8988T (cell line): ENCODE measurements at regions not wholly inside any gene's neighbourhood (a gene's known extent, or its start where the extent isn't known, plus 50 kb on each side); places are given as distances from the start of the nearest gene placed in this dataset.
"Not testable (repeated sequence)": the region's sequence is repeated elsewhere in the genome, so short reads cannot be mapped to it uniquely, and the experiment has no call there.

ENCODE experiments used
- DNase-seq: peaks from one replicate; pipeline ENCODE4 v3.0.0; 2011

DNA sequence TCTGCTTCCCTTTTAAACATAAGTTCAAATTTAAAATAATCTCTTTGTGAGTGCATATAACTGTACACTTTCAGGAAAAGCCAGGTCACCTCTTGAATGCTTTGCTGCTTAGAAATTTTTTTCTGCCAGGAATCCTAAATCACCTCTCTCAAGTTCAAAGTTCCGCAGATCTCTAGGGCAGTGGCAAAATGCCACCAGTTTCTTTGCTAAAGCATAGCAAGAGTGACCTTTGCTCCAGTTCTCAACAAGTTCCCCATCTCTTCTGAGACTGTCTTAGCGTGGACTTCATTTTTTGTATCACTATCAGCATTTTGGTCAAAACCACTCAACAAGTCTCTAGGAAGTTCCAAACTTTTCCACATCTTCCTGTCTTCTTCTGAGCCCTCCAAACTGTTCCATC lies 249.7 kb upstream of the COPS8 start:
- DNase-seq: not testable (repeated sequence)

GRCh38 chr2:236840215-236840614 lies 245.5 kb upstream of the COPS8 start:
- no peak for DNase-seq

- no peak for DNase-seq
Measured at GRCh38 chr2:236840857-236841256, 244.8 kb upstream of the COPS8 start.

DNA sequence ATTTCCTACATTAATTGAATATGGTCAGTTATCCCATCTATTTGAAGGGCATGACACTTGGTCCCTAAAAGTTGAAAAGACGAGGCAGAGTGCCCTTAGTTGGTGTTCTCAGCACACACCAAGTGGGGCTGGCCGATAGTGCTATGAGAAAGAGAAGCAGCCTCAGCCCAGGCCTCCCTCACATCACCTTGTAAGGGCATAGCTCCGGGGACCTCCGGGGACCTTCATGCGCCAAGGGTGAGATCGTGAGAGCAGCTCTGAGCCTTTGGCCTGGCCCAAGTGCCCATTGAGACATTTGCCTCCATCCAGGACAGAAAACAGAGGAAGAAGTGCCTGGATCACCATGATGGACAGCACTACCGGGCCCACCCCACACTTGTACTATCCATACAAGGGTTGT lies 244.3 kb upstream of the COPS8 start:
- no peak for DNase-seq

DNA sequence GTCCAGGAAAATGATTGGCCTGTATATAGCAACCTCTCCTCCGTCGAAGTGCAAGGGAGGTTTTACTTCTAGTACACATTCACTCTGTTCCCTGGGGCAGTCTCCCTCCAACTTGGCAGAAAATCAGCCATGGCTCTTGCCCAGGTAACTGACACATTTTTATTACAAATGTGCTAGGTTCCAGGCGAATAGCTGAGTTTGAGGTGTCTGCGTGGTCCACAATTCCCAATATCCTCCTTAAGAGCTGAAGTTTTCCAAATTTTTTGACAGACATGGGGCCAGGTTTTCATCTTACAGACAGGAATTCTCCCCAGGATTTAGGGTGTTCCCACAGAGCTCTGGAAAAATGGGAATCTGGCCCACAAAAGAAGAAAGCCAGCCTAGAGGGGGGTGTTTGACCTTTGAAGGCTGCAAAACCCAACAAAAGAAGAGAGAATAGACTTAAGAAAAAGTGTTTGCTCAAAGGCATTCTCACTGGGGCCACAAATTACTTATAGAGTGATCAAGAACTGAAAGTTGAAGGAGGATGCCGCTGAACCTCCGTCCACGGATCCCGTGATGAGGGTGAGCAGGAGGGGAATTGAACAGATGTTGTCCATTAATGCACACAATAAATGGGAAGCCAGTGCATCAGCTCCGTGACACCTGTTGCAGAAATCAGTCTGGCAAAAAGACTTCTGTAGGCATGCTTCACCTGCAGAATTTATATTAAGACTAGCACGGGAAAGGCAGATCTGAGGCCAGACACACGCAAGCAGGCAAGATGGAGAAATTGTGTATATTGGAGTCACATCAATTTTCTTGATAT lies 242.3 kb upstream of the COPS8 start:
- DNase-seq: no peak

DNA sequence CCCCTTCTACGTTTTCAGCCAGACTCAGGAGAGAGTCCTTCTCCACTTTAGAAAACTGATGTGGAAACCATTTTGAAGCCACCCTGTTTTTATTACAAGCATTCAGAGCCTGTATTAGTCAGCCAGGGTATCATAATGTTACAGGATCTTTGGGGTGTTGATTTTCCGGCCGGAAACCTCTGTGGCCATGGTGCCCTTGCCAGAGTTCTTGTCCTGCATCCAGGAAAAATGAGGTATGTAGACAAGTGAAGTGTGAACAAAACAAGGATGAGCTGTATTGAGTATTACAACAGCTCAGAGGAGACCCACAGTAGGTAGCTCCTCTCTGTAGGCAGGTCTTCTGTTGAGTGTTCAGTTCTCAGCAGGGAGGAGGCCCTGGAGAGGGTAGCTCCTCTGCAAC lies 241.0 kb upstream of the COPS8 start:
- no peak for DNase-seq

- DNase-seq: no peak
Measured at GRCh38 chr2:236847023-236847422, 238.7 kb upstream of the COPS8 start.

GRCh38 chr2:236847538-236848263 lies 238.0 kb upstream of the COPS8 start:
- DNase-seq: no peak

DNA sequence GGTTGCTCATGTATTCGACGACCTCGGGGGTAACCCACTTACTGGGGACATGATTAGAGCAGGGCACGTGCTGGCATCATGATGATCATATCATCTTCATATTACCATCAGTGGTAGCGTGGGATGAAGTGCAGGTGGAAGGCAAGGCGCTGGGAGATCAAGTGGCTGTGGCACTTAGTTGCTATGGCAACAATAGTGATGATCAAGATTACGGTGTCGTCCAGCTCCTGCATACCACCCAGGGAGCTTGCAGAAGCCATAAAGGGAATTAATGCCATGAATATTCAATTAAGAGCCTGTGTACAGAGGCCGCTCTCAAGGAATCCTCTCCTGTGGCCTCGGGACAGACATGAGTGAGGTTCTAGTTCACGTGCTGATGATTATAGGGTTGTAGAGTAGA lies 237.2 kb upstream of the COPS8 start:
- DNase-seq: no peak

GRCh38 chr2:236849508-236849907 lies 236.2 kb upstream of the COPS8 start:
- DNase-seq: no peak

GRCh38 chr2:236849940-236850339 lies 235.7 kb upstream of the COPS8 start:
- no peak for DNase-seq

DNA sequence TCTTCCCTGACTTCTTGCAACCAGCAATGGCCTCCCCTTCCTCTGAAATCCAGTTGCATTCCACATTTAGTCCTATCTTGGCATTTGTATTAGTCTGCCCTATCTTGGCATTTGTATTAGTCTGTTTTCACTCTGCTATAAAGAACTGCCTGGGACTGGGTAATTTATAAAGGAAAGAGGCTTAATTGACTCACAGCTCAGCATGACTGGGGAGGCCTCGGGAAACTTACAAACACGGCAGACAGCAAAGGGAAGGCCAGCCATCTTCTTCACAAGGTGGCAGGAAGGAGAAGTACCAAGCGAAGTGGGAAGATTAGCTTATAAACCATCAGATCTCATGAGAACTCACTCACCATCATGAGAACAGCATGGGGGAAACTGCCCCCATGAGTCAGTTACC lies 234.5 kb upstream of the COPS8 start:
- DNase-seq: no peak

DNA sequence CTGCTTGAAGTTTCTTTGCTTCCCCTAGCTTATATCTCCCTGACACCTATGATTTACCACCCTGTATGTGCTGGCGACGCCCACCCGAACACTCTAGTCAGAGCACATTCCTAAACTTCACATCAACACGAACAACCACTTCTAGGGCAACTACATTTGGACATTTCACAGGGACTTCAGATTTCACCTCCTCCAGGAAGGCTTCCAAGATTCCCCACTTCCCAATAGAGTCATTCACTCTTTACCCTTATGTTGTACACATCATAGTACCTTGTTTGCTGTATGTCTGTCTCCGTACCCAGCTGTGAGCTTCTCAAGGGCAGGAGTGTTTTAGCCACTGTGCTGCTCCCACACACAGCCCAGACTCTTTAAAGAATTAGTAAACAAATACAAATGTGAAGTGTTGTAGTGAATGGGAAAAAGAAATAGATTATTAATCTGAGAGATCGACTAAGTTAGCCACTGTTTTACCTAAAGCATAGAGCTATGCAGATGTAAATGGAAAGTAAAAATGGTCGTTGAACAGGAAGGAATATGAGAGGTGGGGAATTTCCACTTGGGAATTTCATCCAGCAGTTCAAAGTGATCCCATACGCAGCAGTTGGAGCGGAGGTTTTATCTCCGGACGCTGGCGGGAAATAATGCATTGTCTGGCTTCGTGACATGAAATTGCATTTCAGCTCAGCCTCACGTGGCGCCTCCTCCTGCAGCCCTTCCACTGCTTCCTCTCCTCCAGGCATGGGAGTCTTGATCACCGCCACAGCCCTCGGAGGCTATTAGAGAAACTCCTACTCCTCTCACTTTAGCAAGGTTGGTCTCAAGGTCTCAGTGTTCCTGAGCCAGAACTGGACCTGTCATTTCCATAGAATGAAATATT lies 233.4 kb upstream of the COPS8 start:
- DNase-seq: no peak

- no peak for DNase-seq
Measured at GRCh38 chr2:236852977-236853374, 232.7 kb upstream of the COPS8 start.

- DNase-seq: no peak
Measured at GRCh38 chr2:236853585-236854051, 232.1 kb upstream of the COPS8 start.

DNA sequence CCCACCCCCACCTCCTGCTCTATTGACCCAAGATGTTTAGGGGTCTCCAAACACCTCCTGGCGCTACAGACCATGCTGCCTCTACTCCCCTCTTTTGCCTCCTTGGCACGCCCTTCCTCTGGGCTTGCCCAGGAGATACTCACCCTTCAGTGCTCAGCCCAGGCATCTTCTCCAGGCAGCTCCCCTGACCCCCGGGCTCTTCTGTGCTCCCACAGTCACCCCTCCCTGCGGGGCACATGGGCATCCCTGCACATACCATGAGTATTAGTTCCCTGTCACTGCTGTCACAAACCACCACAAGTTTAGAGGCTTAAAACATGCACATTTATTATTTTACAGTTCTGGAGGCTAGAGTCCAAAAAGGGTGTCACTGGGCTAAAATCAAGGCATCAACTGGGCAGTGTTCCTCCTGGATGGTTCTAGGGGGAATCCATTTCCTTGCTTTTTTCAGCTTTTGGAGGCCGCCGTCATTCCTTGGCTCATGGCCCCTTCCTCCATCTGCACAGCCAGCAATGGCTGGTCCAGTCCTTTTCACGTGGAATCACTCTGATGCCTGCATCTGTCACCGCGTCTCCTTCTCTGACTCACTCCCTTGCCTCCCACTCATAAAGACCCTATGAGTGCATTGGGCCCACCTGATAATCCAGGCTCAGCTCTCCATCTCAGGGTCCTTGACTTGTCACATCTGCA lies 230.4 kb upstream of the COPS8 start:
- no peak for DNase-seq

- DNase-seq: no peak
Measured at GRCh38 chr2:236855866-236856847, 229.5 kb upstream of the COPS8 start.

GRCh38 chr2:236856848-236857235 lies 228.8 kb upstream of the COPS8 start:
- no peak for DNase-seq

GRCh38 chr2:236857246-236857645 lies 228.4 kb upstream of the COPS8 start:
- DNase-seq: no peak

DNA sequence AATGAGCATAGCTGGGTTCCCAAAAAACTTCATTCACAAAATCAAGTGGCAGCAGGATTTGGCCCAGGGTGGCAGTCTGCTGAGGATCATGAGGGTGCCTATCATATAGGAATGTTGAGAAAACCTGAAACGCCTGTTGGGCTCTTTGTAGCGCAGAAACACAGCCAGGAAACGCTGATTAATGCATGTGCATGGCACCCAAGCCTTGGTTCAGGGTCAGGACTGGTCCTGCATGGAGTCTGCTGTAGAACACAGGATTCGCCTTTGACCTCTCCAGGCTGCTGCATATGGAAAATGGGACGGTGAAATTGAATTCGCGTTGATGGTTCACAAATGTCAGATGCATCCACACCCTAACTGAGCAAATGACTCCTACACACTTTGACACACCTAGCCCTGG lies 227.9 kb upstream of the COPS8 start:
- DNase-seq: no peak

DNA sequence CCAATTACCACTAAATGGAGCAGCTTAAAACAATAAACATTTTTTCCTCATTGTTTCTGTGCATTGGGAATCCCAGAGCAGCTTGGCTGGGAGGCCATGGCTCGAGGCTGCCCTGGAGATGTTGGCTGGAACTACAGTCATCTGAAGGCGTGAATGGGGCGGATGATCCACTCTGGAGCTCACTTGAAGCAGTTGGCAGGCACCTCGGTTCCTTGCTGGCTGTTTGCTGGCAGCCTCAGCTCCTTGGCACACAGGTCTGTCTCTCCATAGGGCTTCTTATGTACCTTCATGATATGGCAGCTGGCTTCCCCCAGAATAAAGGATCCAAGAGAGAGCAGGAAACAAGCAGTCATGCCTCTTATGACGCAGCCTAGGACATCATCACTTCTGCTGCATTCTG lies 227.0 kb upstream of the COPS8 start:
- DNase-seq: no peak

GRCh38 chr2:236859908-236860307 lies 225.8 kb upstream of the COPS8 start:
- no peak for DNase-seq
